HG02763 (cell line): ENCODE measurements at regions not wholly inside any gene's neighbourhood (a gene's known extent, or its start where the extent isn't known, plus 50 kb on each side); places are given as distances from the start of the nearest gene placed in this dataset.

ENCODE experiments used
- ATAC-seq: cut with Tn5 transposase; IDR thresholded peaks from one replicate; pipeline ENCODE4 v1.9.1; 2021; ENCODE audit warnings: mild to moderate bottlenecking, moderate library complexity; ENCODE audit not compliant: unreplicated experiment

DNA sequence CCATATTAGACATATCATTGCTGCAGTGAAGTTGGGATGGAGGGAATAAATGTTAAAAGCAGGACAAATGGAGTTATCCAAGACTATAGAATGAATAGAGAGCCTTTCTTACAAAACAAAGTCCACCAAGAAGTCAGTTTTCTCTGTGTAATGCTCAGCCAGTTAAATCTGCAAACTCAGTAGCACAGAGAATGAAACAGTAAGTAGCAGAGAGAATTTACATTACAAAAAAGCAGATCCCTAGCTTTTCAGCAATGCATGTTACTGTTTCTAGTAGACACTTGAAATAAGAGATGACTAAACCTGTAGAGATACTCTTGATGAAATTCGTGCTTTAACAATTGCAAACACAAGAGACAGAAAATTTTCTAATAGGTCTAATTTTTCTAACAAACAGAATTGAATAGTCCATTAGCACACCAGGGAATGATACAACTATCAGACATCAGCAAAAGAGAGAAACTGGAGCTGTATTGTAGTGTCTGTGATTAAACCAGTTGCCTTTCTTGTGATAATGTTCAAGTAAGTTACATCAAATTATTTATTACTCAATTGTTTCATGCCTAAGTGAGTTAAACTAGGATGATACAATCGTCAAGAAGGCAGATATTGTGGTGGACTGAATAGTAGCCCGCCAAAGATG is 322.2 kb upstream of the DDX18 start:
- ATAC-seq, result no peak

DNA sequence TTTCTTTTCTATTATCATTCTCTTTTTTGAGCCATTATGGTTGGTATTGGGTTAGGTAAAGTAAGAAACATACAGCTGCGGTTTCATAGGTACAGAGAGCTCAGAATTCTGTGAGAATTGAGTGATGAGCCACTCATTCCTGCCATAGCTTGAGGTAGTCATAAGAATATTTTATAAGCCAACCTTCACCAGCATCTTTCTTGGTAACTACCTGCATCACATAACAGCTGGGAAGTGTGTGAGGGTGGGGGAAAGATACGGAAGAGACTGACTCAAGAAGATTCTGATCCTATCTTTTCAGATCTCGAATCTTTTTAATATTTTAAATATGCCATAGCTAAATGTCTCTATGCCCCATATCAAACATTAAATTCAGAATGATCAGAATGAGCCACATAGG is 313.8 kb upstream of the DDX18 start:
- ATAC-seq, result no peak

DNA sequence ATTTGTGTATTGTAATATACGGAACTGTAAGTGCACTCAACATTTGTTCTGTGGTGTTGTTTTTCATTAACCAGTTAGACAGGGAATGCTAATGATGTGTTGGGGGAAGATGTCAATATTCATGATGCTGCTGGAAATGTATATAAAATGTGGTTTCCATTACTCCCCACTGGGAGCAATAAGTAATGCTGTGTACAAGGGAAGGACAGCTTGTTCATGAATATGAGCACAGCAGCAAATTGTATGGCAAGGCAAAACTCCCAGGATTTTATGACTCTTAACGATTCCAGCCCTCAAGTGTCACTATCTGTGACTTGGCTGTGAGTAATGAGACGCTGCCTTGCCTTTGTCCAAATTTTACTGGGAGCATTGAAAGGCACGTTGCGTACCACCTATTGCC is 312.4 kb upstream of the DDX18 start:
- no peak for ATAC-seq

DNA sequence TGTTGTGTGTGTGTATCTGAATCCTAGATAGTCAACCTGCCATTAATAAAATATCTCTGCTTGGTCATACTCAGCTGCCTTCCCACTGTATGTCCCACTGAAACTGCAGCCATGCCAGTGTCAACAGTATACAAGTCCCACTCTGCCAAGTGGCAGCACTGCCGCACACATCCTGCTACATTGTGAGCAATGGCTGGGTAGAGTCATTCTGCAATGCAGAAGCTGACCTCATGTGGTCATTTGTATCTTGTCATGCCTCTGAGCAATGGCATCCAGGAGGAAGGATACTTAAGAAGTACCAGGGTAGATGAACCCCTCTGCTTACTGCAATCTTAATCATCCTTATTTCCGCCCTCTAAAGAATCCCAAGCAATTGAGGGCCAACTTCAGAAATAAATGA is 302.2 kb upstream of the DDX18 start:
- no peak for ATAC-seq

DNA sequence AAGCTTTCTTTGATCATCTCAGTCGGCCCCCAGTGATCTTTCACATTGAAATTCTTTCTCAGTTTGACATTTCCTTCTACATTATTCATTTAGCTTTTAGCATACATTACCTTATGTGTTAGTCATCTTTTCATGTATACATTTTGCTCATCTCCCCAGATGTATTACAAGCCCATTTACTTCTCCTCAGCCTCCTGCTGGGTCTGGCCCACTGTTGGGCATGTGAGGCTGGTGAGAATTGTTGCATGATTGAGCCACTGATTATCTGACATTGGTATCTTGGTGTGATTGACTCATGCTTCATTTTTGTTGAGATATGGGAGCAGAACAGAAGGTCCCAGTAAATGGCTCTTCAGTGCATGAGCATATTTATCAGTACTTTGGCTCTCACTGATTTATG is 300.1 kb upstream of the DDX18 start:
- ATAC-seq, result no peak

DNA sequence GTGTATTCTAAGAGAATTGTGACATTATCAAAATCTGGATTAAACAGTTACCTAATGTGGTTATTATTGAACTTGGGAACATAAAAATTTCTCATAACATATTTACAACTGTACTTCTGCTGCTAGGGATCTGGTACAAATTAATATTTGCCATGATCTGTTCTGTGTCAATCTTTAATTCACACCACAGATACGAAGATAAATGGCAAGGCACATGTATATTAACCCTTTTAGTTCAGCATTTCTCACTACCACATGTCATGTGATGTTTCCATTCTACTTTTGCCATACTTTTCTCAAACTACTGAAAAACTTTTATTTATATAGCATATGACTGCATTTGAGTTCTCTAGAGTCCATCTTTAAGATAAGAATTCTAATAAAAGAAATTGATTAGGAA is 295.3 kb upstream of the DDX18 start:
- no peak for ATAC-seq

DNA sequence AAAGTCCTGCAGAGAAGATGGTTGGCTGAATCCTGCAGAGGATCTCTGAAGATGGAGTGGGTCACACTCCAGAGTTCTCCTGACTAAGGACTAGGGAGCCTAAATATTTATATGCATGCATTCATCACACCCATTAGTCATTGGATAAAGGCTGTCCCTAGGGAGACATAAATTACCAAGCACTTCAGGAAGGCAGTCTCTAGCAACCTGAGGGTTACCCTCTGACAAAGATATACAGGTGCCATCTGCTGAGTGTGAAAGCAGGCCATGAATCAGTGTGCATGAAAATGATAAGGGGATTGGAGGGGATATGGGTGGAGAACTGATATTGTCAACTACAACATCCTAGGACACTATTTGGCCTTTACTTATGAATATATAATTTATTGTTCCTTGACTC is 294.8 kb upstream of the DDX18 start:
- no peak for ATAC-seq

DNA sequence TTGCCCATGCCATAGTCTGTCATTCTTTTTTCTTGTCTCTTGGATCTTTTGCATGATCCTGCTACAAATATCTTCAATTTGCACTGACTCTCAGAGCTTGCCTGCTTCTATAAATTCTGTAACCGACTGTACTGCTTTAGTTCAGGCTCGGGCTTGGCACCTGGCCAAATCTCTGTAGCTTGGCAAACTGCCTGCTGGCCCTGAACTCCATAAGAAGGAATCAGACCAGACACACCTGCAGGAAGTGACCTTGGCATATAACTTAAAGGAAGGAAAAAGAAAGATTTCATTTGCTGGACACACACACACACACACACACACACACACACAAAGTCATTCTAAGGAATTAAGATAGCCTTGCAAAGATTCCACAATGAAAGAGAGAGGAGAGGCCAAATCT is 291.2 kb upstream of the DDX18 start:
- no peak for ATAC-seq

DNA sequence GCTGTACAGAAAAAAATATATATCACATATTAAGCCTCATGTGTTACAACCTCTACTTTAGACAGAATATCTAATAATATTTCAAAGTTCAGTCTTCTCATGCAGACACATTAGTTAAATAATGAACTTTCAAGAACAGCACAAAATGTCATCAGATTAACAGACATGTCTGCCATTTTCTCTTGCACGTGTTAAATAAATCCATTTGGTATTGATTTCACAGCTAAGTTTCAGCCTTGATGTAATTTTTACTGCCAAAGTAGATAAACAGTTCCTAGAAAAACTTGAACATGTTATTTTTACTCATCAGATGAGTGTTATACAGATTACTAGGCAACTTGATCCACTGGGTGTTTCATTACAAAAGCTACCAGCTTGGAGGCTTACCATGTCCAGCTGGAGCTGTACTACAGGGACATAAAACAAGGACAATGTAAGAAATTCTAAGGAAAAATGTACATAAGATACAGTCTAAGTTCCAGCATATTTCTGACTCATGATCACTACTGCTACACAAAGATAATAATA is 290.7 kb upstream of the DDX18 start:
- ATAC-seq, result no peak

DNA sequence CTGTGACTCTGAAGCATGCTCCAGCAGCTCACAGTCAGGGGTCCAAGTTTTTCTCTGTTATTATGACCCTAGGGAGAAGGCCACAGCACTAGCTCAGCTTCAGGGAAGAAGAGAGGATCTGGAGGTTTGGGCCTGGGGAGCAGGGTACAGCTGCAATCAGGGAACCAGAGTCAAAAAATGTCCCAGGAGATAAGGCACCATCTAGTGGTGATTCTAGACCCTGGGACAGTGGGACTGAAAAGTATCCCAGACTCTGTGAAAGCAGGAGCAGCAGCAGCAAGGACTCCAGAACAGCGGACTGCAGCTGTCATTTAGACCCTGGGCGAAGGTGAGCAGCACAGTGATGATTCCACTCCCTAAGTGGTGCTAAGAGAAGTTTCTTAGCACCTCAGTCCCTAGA is 278.4 kb upstream of the DDX18 start:
- ATAC-seq, result no peak

DNA sequence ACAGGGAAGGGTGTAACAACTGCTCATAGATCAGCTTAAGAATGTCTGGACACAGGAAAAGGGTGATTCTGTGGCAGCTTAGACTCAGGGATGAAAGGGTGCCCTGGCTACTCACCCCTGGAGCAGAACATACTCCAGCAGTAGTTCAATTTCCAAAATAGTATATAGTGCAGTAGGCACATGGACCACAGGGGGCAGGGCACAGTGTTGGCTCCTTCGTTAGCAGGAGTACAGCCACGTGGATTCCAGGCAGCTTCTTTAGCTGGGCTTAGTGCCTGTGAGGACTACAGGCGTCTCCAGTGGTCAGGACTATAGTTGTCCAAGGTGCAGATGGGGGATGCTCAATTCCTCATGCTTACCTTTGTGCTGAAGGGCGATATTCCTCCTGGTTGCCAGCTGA is 277.5 kb upstream of the DDX18 start:
- no peak for ATAC-seq

DNA sequence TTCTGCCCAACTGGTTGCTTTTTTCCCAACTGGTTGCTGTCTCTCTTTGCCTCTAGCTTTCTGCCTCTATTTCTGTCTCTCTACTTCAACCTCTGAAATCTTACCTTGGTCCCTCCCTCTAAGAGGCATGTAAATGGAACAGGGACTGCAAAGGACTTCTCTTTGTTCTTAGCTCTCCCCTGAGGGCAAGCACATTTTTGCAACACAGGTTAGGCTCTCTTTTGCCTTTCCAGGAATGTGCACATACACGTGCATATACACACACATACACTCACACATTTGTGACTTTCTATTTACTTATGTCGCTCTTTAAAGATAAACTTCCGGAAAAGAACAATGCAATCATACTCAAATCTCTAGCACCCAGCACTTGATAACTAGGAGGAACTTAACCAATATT is 262.6 kb upstream of the DDX18 start:
- no peak for ATAC-seq

DNA sequence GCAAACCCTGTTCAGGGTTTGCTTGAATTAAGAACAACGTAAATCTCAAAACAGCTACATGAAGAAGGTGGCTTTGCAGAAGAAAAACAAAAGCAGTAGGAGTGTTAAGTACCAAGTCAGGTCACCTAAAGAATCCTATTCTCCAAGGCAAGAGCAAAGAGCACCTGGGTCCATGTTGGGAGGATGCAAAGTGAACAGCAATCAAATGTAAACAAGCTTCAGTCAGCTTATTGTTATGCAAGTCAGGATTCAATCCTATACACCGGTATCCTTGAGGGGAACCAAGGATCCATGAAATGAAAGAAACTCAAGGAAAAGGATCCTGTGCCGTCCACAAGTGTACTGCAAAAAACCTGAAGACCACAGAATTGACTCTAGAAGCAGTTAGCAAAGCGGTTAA is 261.0 kb upstream of the DDX18 start:
- ATAC-seq, result no peak

DNA sequence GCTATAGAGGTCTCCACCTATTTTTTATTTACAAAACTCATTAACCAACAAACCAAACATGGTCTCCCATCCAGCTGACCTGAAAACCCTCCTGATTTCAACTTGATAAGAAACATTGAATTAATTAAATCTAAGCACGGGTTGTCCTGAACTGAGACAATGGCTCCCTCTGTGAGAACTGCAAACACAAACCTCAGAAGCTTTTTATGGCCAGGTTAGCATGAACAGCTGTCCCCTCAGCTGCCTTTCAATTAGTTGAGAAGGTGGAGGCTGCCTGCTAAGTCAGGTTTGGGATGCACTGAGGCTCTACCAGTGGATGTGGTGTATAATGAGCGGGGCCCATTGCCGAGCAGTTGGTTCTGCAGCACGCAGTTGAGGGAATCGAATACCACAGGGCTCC is 258.5 kb upstream of the DDX18 start:
- no peak for ATAC-seq

DNA sequence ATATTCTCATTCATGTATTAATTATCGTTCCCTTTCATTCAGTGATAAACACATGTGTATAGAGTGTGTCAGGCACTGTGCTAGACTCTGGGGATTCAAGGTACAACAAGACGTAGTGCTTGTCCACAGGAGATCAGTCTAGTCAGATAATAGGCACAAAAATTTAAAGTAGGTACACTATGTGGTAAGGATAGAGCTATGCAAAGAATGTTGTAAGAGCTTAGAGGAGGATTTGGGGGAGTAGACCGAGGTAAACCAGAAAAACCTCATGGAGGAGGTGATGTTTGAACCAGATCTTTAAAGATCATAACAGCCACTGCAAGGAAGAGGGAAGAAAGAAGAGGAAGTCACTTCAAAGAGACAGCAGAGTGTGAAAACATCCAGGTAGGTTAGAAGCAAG is 256.9 kb upstream of the DDX18 start:
- ATAC-seq, result no peak

DNA sequence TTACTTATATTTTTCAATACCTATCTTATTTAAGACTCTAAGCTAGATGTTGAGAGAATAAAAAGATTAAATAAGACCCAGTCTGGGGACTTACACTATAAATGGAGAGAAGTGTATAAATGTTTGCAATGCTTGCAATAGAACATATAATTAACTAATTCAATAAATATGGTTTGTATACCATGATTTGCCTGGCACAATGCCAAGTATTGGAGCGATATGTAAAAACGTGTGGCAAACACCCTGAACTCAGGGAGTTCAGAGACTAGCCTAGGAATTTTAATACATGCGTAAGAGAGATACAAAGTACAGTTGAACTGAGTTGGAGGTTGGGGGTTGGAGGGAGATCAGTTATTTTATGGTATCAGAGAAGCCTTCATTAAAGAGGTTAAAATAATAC is 251.8 kb upstream of the DDX18 start:
- ATAC-seq, result no peak

DNA sequence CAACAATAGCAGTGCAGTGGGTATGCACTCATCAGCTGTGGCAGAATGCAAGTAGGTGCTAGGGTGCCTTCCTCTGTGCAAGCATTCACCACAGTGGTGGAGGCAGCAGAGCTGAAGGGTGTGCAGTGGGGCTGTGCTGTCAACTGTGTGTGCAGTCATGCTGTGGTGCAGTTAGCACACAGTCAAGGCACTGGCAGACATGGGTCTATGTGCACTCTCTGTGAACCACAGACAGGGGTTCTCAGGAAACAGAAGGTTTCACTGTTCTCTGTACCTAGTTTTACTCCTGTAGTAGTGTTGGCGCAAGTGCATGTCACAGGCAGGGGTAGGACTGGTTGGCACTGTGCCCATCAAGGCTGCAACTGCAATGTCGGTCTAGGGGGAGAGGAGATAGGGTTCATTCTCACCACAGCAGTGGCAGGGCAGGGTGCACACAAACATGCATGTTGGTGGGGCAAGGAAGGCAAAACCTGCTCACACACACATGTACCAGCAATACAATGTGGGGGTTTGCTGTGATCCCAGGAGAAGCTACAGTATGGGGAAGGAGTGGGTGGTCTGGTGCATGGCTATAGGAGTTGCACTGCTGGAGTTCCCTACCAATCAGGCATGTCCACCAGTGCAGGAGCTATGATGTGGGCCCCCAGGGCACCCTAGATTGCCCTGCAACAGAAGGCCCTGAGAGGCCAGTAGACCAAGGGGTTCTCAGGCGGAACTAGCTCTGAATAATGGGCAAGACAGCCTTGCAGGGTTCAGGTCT is 242.7 kb upstream of the DDX18 start:
- no peak for ATAC-seq

DNA sequence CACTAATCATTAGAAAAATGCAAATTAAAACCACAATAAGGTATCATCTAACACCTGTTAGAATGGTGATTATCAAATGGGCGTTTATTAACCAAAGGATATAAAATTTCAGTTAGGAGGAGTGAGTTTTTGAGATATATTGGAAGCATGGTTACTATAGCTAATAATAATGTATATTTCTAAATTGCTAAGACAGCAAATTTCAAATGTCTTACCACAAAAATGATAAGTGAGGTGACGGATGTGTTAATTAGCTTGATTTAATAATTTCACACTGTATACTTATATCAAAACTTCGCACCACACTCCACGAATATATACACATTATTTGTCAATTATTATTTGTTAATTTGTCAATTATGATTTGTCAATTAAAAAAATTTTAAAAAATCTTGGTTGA is 227.2 kb upstream of the DDX18 start:
- no peak for ATAC-seq

DNA sequence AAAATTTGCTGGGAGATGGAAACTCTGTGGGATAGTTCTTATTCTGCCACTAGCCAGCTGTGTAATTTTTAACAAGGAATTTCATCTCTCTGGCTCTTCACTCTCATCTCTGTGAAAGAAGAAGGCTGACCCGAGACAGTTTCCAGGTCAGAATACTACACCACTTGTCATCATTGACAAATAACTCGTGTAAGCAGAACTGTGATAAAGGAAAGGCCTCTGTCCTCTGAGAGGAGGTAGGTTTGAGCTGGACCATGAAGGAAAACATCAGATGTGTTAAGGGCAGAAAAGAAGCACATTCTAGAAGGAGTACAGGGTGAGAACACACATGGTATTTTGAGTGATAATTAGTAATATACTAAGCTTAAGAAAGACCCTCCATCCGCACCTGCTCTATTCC is 211.4 kb upstream of the DDX18 start:
- no peak for ATAC-seq

DNA sequence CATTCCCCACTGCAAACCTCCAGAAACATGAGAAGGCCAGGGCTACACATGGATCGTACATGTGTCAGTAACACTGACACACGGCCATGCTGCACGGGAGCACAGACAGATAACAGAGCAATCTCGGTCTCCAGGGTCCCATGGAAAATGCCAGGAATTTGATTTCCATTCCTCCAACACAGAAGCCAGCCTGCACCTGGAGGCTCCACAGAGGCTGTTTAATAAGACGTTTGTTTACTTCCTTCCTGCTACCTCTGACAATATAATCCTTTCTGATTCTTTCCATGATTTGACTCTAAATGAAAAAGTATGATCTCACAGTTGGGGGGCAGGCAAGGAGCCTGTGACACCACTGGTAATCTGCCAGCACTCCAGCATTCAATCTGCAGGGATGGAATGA is 210.9 kb upstream of the DDX18 start:
- no peak for ATAC-seq

DNA sequence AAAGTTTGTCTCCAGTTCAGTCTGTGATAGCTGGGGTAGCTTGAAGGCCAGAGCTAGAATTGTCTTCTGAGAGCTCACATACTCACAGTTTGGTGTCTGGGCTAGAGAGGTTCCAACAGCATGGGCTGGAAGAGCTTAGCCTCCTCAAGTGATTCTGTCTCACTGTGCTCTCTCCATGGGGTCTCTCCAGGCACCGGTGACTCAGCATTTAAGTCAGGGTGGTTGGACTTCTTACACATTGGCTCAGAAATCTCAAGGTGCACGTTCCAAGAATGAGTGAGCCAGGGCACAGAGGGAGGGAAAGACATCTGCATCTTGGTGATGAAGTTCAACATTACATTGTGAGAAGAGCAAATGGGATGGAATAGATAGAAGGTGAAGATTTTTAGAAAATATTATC is 207.3 kb upstream of the DDX18 start:
- no peak for ATAC-seq

DNA sequence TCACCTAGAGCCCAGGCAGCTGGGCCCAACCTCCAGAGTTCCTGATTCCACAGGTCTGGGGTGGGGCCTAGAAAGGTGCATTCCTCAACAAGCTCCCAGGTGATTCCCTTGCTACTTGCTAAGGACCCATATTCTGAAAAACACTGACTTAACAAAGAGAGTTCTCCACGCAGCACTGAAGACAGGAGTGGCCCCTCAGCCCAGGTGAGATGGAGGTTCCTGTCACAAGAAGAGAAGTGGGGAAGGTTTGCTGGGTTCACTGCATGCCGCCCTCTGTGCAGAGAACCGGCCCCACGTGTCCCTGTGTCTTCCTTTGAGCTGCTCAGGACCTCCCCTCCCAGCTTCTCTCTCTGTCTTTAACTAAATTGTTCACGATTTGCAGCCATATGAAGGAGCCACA is 201.4 kb upstream of the DDX18 start:
- ATAC-seq, result no peak

DNA sequence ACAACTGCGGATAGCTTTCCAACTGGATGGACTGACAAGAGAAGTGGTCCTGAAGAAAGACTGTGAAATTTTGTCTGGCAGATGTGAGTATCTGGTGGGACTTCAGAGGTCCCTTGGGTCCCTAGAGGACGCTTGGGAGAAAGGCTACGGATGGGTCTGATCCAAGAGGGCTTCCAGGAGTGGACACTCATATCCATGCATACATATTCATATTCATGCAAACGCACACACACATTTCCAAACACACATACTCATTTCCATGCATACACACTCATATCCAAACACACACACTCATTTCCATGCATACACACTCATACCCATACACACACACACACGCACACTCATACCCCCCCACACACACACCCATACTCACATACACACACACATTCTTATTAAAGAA is 200.2 kb upstream of the DDX18 start:
- ATAC-seq, result no peak
